ENCODE measurements at regions not wholly inside any gene's neighbourhood (a gene's known extent, or its start where the extent isn't known, plus 50 kb on each side); places are given as distances from the start of the nearest gene placed in this dataset.
A peak's percentile ranks its signal among the peaks of the same experiment; 100 is the strongest.
"Not testable (repeated sequence)": the region's sequence is repeated elsewhere in the genome, so short reads cannot be mapped to it uniquely, and the experiment has no call there.

DNA sequence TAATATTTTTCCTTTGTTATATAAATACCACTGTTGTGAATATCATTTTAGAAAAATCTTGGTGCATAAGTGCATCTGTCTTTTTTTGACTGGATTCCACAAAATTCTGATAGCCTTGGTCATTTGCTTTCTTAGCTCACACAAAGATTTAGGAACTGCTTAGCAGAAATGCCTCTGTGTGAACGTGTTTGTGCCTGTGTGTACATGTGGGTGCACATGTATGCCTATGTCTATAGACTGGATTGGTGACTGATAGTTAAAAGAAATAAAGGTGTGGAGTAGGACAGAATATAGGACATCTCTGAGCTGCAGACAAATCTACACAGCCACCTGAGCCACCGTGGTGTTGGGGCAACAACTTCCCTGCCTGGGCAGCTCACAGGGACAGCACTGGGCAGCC lies 93.8 kb downstream of the TSN start:
- no peaks in the 10 kb centered on the region for H3K4me1 Mint-ChIP-seq (ENCODE audit: unreplicated experiment)
- H3K27me3 Mint-ChIP-seq (ENCODE audit: unreplicated experiment) = peaks cover 8% of the 10 kb centered on the region
- no peak overlapping the region for H3K27ac Mint-ChIP-seq (ENCODE audit: unreplicated experiment)
- H3K36me3 Mint-ChIP-seq (ENCODE audit: unreplicated experiment) = no peaks in the 10 kb centered on the region
- no peak overlapping the region for H3K4me3 Mint-ChIP-seq (ENCODE audit: unreplicated experiment)
- H3K9me3 Mint-ChIP-seq (ENCODE audit: unreplicated experiment) = no peaks in the 10 kb centered on the region
- DNase-seq (ENCODE audit: extremely low spot score, unreplicated experiment) = peak; percentile 66
- TF ChIP-seq, protein P1, sequence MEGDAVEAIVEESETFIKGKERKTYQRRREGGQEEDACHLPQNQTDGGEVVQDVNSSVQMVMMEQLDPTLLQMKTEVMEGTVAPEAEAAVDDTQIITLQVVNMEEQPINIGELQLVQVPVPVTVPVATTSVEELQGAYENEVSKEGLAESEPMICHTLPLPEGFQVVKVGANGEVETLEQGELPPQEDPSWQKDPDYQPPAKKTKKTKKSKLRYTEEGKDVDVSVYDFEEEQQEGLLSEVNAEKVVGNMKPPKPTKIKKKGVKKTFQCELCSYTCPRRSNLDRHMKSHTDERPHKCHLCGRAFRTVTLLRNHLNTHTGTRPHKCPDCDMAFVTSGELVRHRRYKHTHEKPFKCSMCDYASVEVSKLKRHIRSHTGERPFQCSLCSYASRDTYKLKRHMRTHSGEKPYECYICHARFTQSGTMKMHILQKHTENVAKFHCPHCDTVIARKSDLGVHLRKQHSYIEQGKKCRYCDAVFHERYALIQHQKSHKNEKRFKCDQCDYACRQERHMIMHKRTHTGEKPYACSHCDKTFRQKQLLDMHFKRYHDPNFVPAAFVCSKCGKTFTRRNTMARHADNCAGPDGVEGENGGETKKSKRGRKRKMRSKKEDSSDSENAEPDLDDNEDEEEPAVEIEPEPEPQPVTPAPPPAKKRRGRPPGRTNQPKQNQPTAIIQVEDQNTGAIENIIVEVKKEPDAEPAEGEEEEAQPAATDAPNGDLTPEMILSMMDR (IDR thresholded peaks at IDR 0.05) = no peak

DNA sequence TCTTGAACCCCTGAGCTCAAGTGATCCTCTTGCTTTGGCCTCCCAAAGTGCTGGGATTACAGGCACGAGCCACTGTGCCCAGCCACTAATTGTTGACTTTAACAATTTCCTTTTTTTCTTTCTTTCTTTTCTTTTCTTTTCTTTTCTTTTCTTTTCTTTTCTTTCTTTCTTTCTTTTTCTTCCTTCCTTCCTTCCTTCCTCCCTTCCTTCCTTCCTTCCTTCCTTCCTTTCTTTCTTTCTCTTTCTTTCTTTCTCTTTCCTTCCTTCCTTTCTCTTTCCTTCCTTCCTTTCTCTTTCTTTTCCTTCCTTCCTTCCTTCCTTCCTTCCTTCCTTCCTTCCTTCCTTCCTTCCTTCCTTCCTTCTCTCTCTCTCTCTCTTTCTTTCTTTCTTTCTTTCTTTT lies 97.7 kb downstream of the TSN start:
- not testable (repeated sequence) for H3K4me1 Mint-ChIP-seq (ENCODE audit: unreplicated experiment); H3K4me3 Mint-ChIP-seq (ENCODE audit: unreplicated experiment); H3K27ac Mint-ChIP-seq (ENCODE audit: unreplicated experiment); H3K9me3 Mint-ChIP-seq (ENCODE audit: unreplicated experiment); DNase-seq (ENCODE audit: extremely low spot score, unreplicated experiment); H3K36me3 Mint-ChIP-seq (ENCODE audit: unreplicated experiment)
- H3K27me3 Mint-ChIP-seq (ENCODE audit: unreplicated experiment) = peaks cover 17% of the 10 kb centered on the region

DNA sequence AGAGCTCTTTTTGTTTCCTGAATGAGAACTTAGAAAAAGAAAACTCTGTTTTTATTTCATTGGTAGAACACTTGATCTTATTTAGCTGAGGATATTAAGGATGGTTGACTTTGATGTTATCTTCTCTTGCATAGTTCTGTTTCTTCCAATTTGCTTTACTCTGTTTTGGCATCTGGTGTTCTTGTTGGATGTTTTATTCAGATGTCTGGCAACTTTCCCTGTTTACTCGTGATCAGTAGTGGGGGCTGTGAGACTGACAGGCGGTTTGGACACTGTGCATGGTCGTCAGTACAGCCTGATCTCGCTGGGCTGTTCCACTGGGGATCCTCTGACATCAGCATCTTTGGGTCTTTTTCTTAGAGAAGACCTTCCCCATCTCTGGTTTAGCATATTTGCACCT lies 100.1 kb downstream of the TSN start:
- Mint-ChIP-seq H3K27ac (ENCODE audit: unreplicated experiment) (no peak overlapping the region), H3K9me3 (ENCODE audit: unreplicated experiment) (no peaks in the 10 kb centered on the region), H3K27me3 (ENCODE audit: unreplicated experiment) (peaks cover 15% of the 10 kb centered on the region), H3K4me1 (ENCODE audit: unreplicated experiment) (no peaks in the 10 kb centered on the region), H3K4me3 (ENCODE audit: unreplicated experiment) (no peak overlapping the region), H3K36me3 (ENCODE audit: unreplicated experiment) (no peaks in the 10 kb centered on the region)
- TF ChIP-seq, protein P1 (IDR thresholded peaks at IDR 0.05) = no peak
- no peak for DNase-seq (ENCODE audit: extremely low spot score, unreplicated experiment)

DNA sequence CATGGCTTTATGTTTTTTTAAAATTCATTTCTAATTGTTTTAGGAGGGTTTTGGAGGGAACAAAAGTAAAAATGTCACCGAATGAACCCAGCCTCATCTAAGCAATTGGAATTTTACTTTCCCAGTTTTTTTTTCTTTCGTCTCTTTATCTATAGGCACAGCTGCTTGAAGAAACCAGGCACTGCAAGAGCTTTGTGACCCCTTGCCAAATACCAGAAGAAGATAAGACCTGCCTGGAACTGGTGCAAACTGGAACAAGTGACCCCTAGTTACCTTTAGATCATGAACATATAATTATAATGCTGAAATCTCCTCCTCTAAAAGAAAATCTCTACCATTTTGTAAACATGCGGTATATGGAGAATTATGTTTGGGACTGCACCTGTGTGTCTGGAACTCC lies 100.9 kb downstream of the TSN start:
- no peaks in the 10 kb centered on the region for H3K36me3 Mint-ChIP-seq (ENCODE audit: unreplicated experiment)
- no peak for DNase-seq (ENCODE audit: extremely low spot score, unreplicated experiment)
- TF ChIP-seq, protein P1 (IDR thresholded peaks at IDR 0.05) = no peak
- H3K4me3 Mint-ChIP-seq (ENCODE audit: unreplicated experiment) = no peak overlapping the region
- no peak overlapping the region for H3K27ac Mint-ChIP-seq (ENCODE audit: unreplicated experiment)
- no peaks in the 10 kb centered on the region for H3K9me3 Mint-ChIP-seq (ENCODE audit: unreplicated experiment)
- peaks cover 15% of the 10 kb centered on the region for H3K27me3 Mint-ChIP-seq (ENCODE audit: unreplicated experiment)
- H3K4me1 Mint-ChIP-seq (ENCODE audit: unreplicated experiment) = no peaks in the 10 kb centered on the region

DNA sequence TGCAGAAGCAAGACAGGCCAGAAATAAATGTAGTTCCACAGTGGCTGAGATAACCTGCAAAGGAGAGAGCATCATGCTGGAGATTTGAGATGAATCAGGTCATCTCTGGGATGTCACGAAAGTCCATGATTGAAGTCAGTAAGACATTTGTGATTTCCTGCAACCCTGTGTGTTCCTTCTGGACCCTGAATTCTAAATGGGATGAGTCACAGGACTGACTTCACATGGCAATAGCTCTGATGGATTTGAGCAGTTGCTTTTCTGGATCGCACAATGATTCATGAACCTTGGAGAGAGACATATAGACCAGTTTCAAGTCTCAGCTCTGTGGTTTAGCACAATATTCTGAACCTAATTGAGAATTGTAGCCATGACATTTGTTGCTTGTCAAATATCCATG lies 102.9 kb downstream of the TSN start:
- Mint-ChIP-seq H3K27me3 (ENCODE audit: unreplicated experiment) (peaks cover 15% of the 10 kb centered on the region), H3K4me3 (ENCODE audit: unreplicated experiment) (no peak overlapping the region), H3K9me3 (ENCODE audit: unreplicated experiment) (no peaks in the 10 kb centered on the region), H3K27ac (ENCODE audit: unreplicated experiment) (no peak overlapping the region), H3K36me3 (ENCODE audit: unreplicated experiment) (no peaks in the 10 kb centered on the region), H3K4me1 (ENCODE audit: unreplicated experiment) (no peaks in the 10 kb centered on the region)
- no peak for DNase-seq (ENCODE audit: extremely low spot score, unreplicated experiment)
- TF ChIP-seq, protein P1 (IDR thresholded peaks at IDR 0.05) = no peak

DNA sequence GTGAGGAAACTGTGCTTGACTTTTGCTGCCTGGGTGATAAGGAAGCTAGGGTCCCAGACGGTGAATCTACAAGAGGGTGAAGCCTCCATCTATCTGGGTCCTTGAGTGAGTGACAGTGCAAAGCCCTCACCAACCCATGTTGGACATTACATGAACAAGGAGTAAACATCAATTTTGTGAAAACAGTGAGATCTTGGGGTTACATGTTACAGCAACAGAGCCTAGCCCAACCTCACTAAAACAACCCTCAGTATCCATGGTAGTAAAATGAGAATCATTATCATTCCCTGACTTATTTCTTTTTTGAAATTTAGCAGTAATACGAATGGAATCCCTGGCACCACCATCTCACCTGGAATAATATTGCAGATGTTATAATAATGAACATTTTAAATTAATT lies 103.4 kb downstream of the TSN start:
- no peak for DNase-seq (ENCODE audit: extremely low spot score, unreplicated experiment)
- H3K27me3 Mint-ChIP-seq (ENCODE audit: unreplicated experiment) = peaks cover 15% of the 10 kb centered on the region
- H3K4me1 Mint-ChIP-seq (ENCODE audit: unreplicated experiment) = no peaks in the 10 kb centered on the region
- no peaks in the 10 kb centered on the region for H3K9me3 Mint-ChIP-seq (ENCODE audit: unreplicated experiment)
- H3K27ac Mint-ChIP-seq (ENCODE audit: unreplicated experiment) = no peak overlapping the region
- TF ChIP-seq, protein P1 (IDR thresholded peaks at IDR 0.05) = no peak
- H3K4me3 Mint-ChIP-seq (ENCODE audit: unreplicated experiment) = no peak overlapping the region
- no peaks in the 10 kb centered on the region for H3K36me3 Mint-ChIP-seq (ENCODE audit: unreplicated experiment)

Data from osteocyte (in vitro differentiated cells).